GM23338 (cell line): ENCODE measurements at regions not wholly inside any gene's neighbourhood (a gene's known extent, or its start where the extent isn't known, plus 50 kb on each side); places are given as distances from the start of the nearest gene placed in this dataset.
A peak's percentile ranks its signal among the peaks of the same experiment; 100 is the strongest.

Source experiments
- ATAC-seq: fragments of 200-7000 bp; cut with Tn5 transposase; 3 replicates; pipeline ENCODE4 v1.9.1; 2020
- DNase-seq: peaks from one replicate; pipeline ENCODE4 v3.0.0-alpha.2; 2015; ENCODE audit warnings: low spot score
- H2AFZ ChIP-seq: fragments of 200-600 bp; sonication (generic); 2 replicates; pipeline ENCODE4 v1.8.0; 2016; ENCODE audit warnings: antibody characterized with exemption, mild to moderate bottlenecking, moderate library complexity
- H3F3A ChIP-seq: fragments of 200-600 bp; sonication (generic); replicated peaks from 2 replicates; pipeline ENCODE4 v1.8.0; 2017; ENCODE audit warnings: antibody characterized with exemption, mixed run types, low read depth
- H3K27ac ChIP-seq: fragments of 200-600 bp; sonication (generic); 2 replicates; pipeline ENCODE4 v1.6.1; 2016; ENCODE audit warnings: low read depth
- H3K27me3 ChIP-seq: fragments of 200-600 bp; sonication (generic); 2 replicates; pipeline ENCODE4 v1.8.0; 2016; ENCODE audit warnings: mild to moderate bottlenecking, mixed run types, moderate library complexity; ENCODE audit not compliant: insufficient read depth
- H3K36me3 ChIP-seq: fragments of 200-600 bp; sonication (generic); 2 replicates; pipeline ENCODE4 v1.8.0; 2016; ENCODE audit warnings: mild to moderate bottlenecking; ENCODE audit not compliant: insufficient read depth
- H3K4me1 ChIP-seq: fragments of 200-600 bp; sonication (generic); 2 replicates; pipeline ENCODE4 v1.8.0; 2016; ENCODE audit warnings: mild to moderate bottlenecking, moderate library complexity; ENCODE audit not compliant: insufficient read depth
- H3K4me2 ChIP-seq: fragments of 200-600 bp; sonication (generic); 2 replicates; pipeline ENCODE4 v1.7.1; 2017; ENCODE audit warnings: mixed run types
- H3K4me3 ChIP-seq: fragments of 200-600 bp; sonication (generic); 2 replicates; pipeline ENCODE4 v1.6.1; 2016; ENCODE audit warnings: mixed run types
- H3K79me2 ChIP-seq: fragments of 200-600 bp; sonication (generic); replicated peaks from 2 replicates; pipeline ENCODE4 v1.8.0; 2017; ENCODE audit warnings: mild to moderate bottlenecking; ENCODE audit not compliant: insufficient read depth
- H3K9me2 ChIP-seq: fragments of 200-600 bp; sonication (generic); 2 replicates; pipeline ENCODE4 v1.8.0; 2017; ENCODE audit not compliant: insufficient read depth
- H4K20me1 ChIP-seq: fragments of 200-600 bp; sonication (generic); replicated peaks from 2 replicates; pipeline ENCODE4 v1.8.0; 2017; ENCODE audit warnings: mild to moderate bottlenecking; ENCODE audit not compliant: insufficient read depth
- H3K27ac Mint-ChIP-seq: 2 replicates; pipeline ENCODE4 v1.8.0; 2020; ENCODE audit warnings: inconsistent platforms, mild to moderate bottlenecking, moderate library complexity, mixed read lengths
- H3K27me3 Mint-ChIP-seq: 3 replicates; pipeline ENCODE4 v1.8.0; 2022; ENCODE audit warnings: low read depth, mild to moderate bottlenecking, moderate library complexity, mixed read lengths, inconsistent platforms; ENCODE audit not compliant: insufficient read depth, poor library complexity
- H3K36me3 Mint-ChIP-seq: 3 replicates; pipeline ENCODE4 v1.8.0; 2021; ENCODE audit warnings: low read depth, mild to moderate bottlenecking, inconsistent platforms, moderate library complexity, mixed read lengths
- H3K4me1 Mint-ChIP-seq: 3 replicates; pipeline ENCODE4 v1.8.0; 2020; ENCODE audit warnings: mild to moderate bottlenecking, inconsistent platforms, mixed read lengths
- H3K4me3 Mint-ChIP-seq: 3 replicates; pipeline ENCODE4 v1.8.0; 2021; ENCODE audit warnings: moderate library complexity, mild to moderate bottlenecking, inconsistent platforms, mixed read lengths
- H3K9me3 Mint-ChIP-seq: 3 replicates; pipeline ENCODE4 v1.8.0; 2020; ENCODE audit warnings: moderate library complexity, mild to moderate bottlenecking, inconsistent platforms, mixed read lengths
- CREB1 ChIP-seq: fragments of 250-450 bp; sonication (Bioruptor Pico); IDR thresholded peaks from 2 replicates; pipeline ENCODE4 v1.5.0; 2020; ENCODE audit warnings: low read depth, mild to moderate bottlenecking, moderate library complexity
- CTCF ChIP-seq, 2 experiments: fragments of 200-600 bp in 1 of 2; sonication (generic) in 1 of 2; conservative IDR thresholded peaks; 2 replicates each; pipeline versions ENCODE4 v1.5.1 to v1.6.1; 2016 to 2017; ENCODE audit warnings: antibody characterized with exemption in 2 of 2, low read depth in 2 of 2, mild to moderate bottlenecking in 2 of 2, moderate library complexity in 1 of 2
- EZH2 ChIP-seq: fragments of 200-600 bp; sonication (generic); IDR thresholded peaks from one replicate; pipeline ENCODE4 v1.8.0; 2017; ENCODE audit warnings: antibody characterized with exemption, mild to moderate bottlenecking, low read depth; ENCODE audit not compliant: unreplicated experiment
- JUNB ChIP-seq: IDR thresholded peaks from one replicate; pipeline ENCODE4 v1.6.1; 2016; ENCODE audit warnings: antibody characterized with exemption; ENCODE audit not compliant: unreplicated experiment
- POLR2AphosphoS5 ChIP-seq: IDR thresholded peaks from 2 replicates; pipeline ENCODE4 v1.6.1; 2016; ENCODE audit warnings: antibody characterized with exemption, low read depth
- STAT1 ChIP-seq: IDR thresholded peaks from one replicate; pipeline ENCODE4 v1.6.1; 2016; ENCODE audit warnings: antibody characterized with exemption; ENCODE audit not compliant: unreplicated experiment
- ZNF331 ChIP-seq: fragments of 250-450 bp; sonication (Bioruptor Pico); IDR thresholded peaks from 2 replicates; pipeline ENCODE4 v1.5.0; 2020; ENCODE audit warnings: low read depth, mild to moderate bottlenecking, moderate library complexity
- ZNF462 ChIP-seq: fragments of 250-450 bp; sonication (Bioruptor Pico); IDR thresholded peaks from 2 replicates; pipeline ENCODE4 v1.5.0; 2020; ENCODE audit warnings: mild to moderate bottlenecking, moderate library complexity

GRCh38 chr5:32506799-32507198 is 62.3 kb upstream of the ZFR start (continued):
- no peak for TF ChIP-seq CTCF (conservative IDR thresholded peaks at IDR 0.05; ENCODE audit: low read depth in 2 of 2)
- TF ChIP-seq POLR2AphosphoS5 = no peak
- TF ChIP-seq EZH2 = no peak
- TF ChIP-seq ZNF331 = no peak

- TF ChIP-seq EZH2 (no peak), STAT1 (no peak), CREB1 (CRISPR knock-in tag) (no peak), ZNF462 (CRISPR knock-in tag) (no peak), JUNB (no peak)
- Histone ChIP-seq H3K9me2 (no peaks in the 10 kb centered on the region; the same call in 1 of the 2 replicates), H3K27ac (no peak overlapping the region), H3K79me2 (no peaks in the 10 kb centered on the region), H3F3A (0 out of 2 replicates have a peak, but pooled peaks cover 3% of the 10 kb centered on the region), H3K4me1 (peaks cover 48% of the 10 kb centered on the region), H2AFZ (no peak overlapping the region), H3K27me3 (peaks cover 45% of the 10 kb centered on the region), H3K4me3 (no peak overlapping the region), H4K20me1 (no peaks in the 10 kb centered on the region), H3K4me2 (peak overlapping the region; percentile 56; the same call in 1 of the 2 replicates), H3K36me3 (no peaks in the 10 kb centered on the region)
- Mint-ChIP-seq H3K27ac (no peak overlapping the region), H3K4me3 (no peak overlapping the region; the same call in 2 of the 3 replicates), H3K27me3 (peaks cover 23% of the 10 kb centered on the region), H3K9me3 (no peaks in the 10 kb centered on the region), H3K36me3 (no peaks in the 10 kb centered on the region), H3K4me1 (peaks cover 50% of the 10 kb centered on the region)
- ATAC-seq = no peak
- no peak for DNase-seq
Measured at GRCh38 chr5:32506201-32506661, 61.7 kb upstream of the ZFR start.
